ENCODE measurements at regions not wholly inside any gene's neighbourhood (a gene's known extent, or its start where the extent isn't known, plus 50 kb on each side); places are given as distances from the start of the nearest gene placed in this dataset.

GRCh38 chr3:127091376-127091775 lies 101.6 kb upstream of the PRR23E start:
- no peaks in the 10 kb centered on the region; the same call in 1 of the 2 replicates for H3K9me3 ChIP-seq (ENCODE audit: control insufficient read depth, insufficient read depth, low read length)
- no peak overlapping the region for H3K4me3 ChIP-seq (ENCODE audit: low read depth, low read length)
- no peaks in the 10 kb centered on the region for H3K27me3 ChIP-seq (ENCODE audit: control insufficient read depth, insufficient read depth, low read length)
- no peak overlapping the region for H3K27ac ChIP-seq (ENCODE audit: low read depth, low read length)
- H3K4me1 ChIP-seq (ENCODE audit: control insufficient read depth, insufficient read depth, low read length) = no peaks in the 10 kb centered on the region
- no peaks in the 10 kb centered on the region for H3K36me3 ChIP-seq (ENCODE audit: control insufficient read depth, insufficient read depth, low read length)
- H3K9ac ChIP-seq (ENCODE audit: low read depth, low read length) = no peak overlapping the region

- no peak overlapping the region for H3K9ac ChIP-seq (ENCODE audit: low read depth, low read length)
- no peaks in the 10 kb centered on the region for H3K27me3 ChIP-seq (ENCODE audit: control insufficient read depth, insufficient read depth, low read length)
- no peak overlapping the region for H3K27ac ChIP-seq (ENCODE audit: low read depth, low read length)
- no peaks in the 10 kb centered on the region; the same call in 1 of the 2 replicates for H3K9me3 ChIP-seq (ENCODE audit: control insufficient read depth, insufficient read depth, low read length)
- no peaks in the 10 kb centered on the region for H3K4me1 ChIP-seq (ENCODE audit: control insufficient read depth, insufficient read depth, low read length)
- H3K36me3 ChIP-seq (ENCODE audit: control insufficient read depth, insufficient read depth, low read length) = no peaks in the 10 kb centered on the region
- H3K4me3 ChIP-seq (ENCODE audit: low read depth, low read length) = no peak overlapping the region
These were observed 100.6 kb upstream of the PRR23E start for GRCh38 chr3:127092368-127092767.

GRCh38 chr3:127092776-127093175 lies 100.2 kb upstream of the PRR23E start:
- no peaks in the 10 kb centered on the region for H3K4me1 ChIP-seq (ENCODE audit: control insufficient read depth, insufficient read depth, low read length)
- H3K27ac ChIP-seq (ENCODE audit: low read depth, low read length) = no peak overlapping the region
- no peaks in the 10 kb centered on the region for H3K36me3 ChIP-seq (ENCODE audit: control insufficient read depth, insufficient read depth, low read length)
- H3K9ac ChIP-seq (ENCODE audit: low read depth, low read length) = no peak overlapping the region
- H3K4me3 ChIP-seq (ENCODE audit: low read depth, low read length) = no peak overlapping the region
- no peaks in the 10 kb centered on the region for H3K27me3 ChIP-seq (ENCODE audit: control insufficient read depth, insufficient read depth, low read length)
- H3K9me3 ChIP-seq (ENCODE audit: control insufficient read depth, insufficient read depth, low read length) = no peaks in the 10 kb centered on the region; the same call in 1 of the 2 replicates

GRCh38 chr3:127093312-127093711 lies 99.6 kb upstream of the PRR23E start:
- no peaks in the 10 kb centered on the region for H3K4me1 ChIP-seq (ENCODE audit: control insufficient read depth, insufficient read depth, low read length)
- H3K36me3 ChIP-seq (ENCODE audit: control insufficient read depth, insufficient read depth, low read length) = no peaks in the 10 kb centered on the region
- no peak overlapping the region for H3K27ac ChIP-seq (ENCODE audit: low read depth, low read length)
- no peak overlapping the region for H3K9ac ChIP-seq (ENCODE audit: low read depth, low read length)
- H3K9me3 ChIP-seq (ENCODE audit: control insufficient read depth, insufficient read depth, low read length) = no peaks in the 10 kb centered on the region; the same call in 1 of the 2 replicates
- H3K27me3 ChIP-seq (ENCODE audit: control insufficient read depth, insufficient read depth, low read length) = no peaks in the 10 kb centered on the region
- no peak overlapping the region for H3K4me3 ChIP-seq (ENCODE audit: low read depth, low read length)

GRCh38 chr3:127095774-127096173 lies 97.2 kb upstream of the PRR23E start:
- H3K27ac ChIP-seq (ENCODE audit: low read depth, low read length) = no peak overlapping the region
- H3K4me1 ChIP-seq (ENCODE audit: control insufficient read depth, insufficient read depth, low read length) = no peaks in the 10 kb centered on the region
- no peaks in the 10 kb centered on the region for H3K27me3 ChIP-seq (ENCODE audit: control insufficient read depth, insufficient read depth, low read length)
- no peak overlapping the region for H3K9ac ChIP-seq (ENCODE audit: low read depth, low read length)
- H3K9me3 ChIP-seq (ENCODE audit: control insufficient read depth, insufficient read depth, low read length) = no peaks in the 10 kb centered on the region; the same call in 1 of the 2 replicates
- no peak overlapping the region for H3K4me3 ChIP-seq (ENCODE audit: low read depth, low read length)
- no peaks in the 10 kb centered on the region for H3K36me3 ChIP-seq (ENCODE audit: control insufficient read depth, insufficient read depth, low read length)

- Histone ChIP-seq H3K9ac (ENCODE audit: low read depth, low read length) (no peak overlapping the region), H3K27me3 (ENCODE audit: control insufficient read depth, insufficient read depth, low read length) (no peaks in the 10 kb centered on the region), H3K27ac (ENCODE audit: low read depth, low read length) (no peak overlapping the region), H3K9me3 (ENCODE audit: control insufficient read depth, insufficient read depth, low read length) (no peaks in the 10 kb centered on the region; the same call in 1 of the 2 replicates), H3K4me3 (ENCODE audit: low read depth, low read length) (no peak overlapping the region), H3K4me1 (ENCODE audit: control insufficient read depth, insufficient read depth, low read length) (no peaks in the 10 kb centered on the region), H3K36me3 (ENCODE audit: control insufficient read depth, insufficient read depth, low read length) (no peaks in the 10 kb centered on the region)
These were observed 96.5 kb upstream of the PRR23E start for GRCh38 chr3:127096256-127097071.

- no peak overlapping the region for H3K9ac ChIP-seq (ENCODE audit: low read depth, low read length)
- no peaks in the 10 kb centered on the region; the same call in 1 of the 2 replicates for H3K9me3 ChIP-seq (ENCODE audit: control insufficient read depth, insufficient read depth, low read length)
- no peak overlapping the region for H3K27ac ChIP-seq (ENCODE audit: low read depth, low read length)
- H3K4me1 ChIP-seq (ENCODE audit: control insufficient read depth, insufficient read depth, low read length) = no peaks in the 10 kb centered on the region
- H3K27me3 ChIP-seq (ENCODE audit: control insufficient read depth, insufficient read depth, low read length) = no peaks in the 10 kb centered on the region
- no peak overlapping the region for H3K4me3 ChIP-seq (ENCODE audit: low read depth, low read length)
- no peaks in the 10 kb centered on the region for H3K36me3 ChIP-seq (ENCODE audit: control insufficient read depth, insufficient read depth, low read length)
These were observed 95.9 kb upstream of the PRR23E start for GRCh38 chr3:127097072-127097405.

GRCh38 chr3:127097481-127097880 lies 95.5 kb upstream of the PRR23E start:
- H3K4me3 ChIP-seq (ENCODE audit: low read depth, low read length) = no peak overlapping the region
- H3K9me3 ChIP-seq (ENCODE audit: control insufficient read depth, insufficient read depth, low read length) = no peaks in the 10 kb centered on the region; the same call in 1 of the 2 replicates
- no peak overlapping the region for H3K9ac ChIP-seq (ENCODE audit: low read depth, low read length)
- H3K4me1 ChIP-seq (ENCODE audit: control insufficient read depth, insufficient read depth, low read length) = no peaks in the 10 kb centered on the region
- no peaks in the 10 kb centered on the region for H3K27me3 ChIP-seq (ENCODE audit: control insufficient read depth, insufficient read depth, low read length)
- no peak overlapping the region for H3K27ac ChIP-seq (ENCODE audit: low read depth, low read length)
- H3K36me3 ChIP-seq (ENCODE audit: control insufficient read depth, insufficient read depth, low read length) = no peaks in the 10 kb centered on the region

- no peak overlapping the region for H3K27ac ChIP-seq (ENCODE audit: low read depth, low read length)
- no peak overlapping the region for H3K4me3 ChIP-seq (ENCODE audit: low read depth, low read length)
- no peak overlapping the region for H3K9ac ChIP-seq (ENCODE audit: low read depth, low read length)
- H3K27me3 ChIP-seq (ENCODE audit: control insufficient read depth, insufficient read depth, low read length) = no peaks in the 10 kb centered on the region
- no peaks in the 10 kb centered on the region for H3K36me3 ChIP-seq (ENCODE audit: control insufficient read depth, insufficient read depth, low read length)
- H3K9me3 ChIP-seq (ENCODE audit: control insufficient read depth, insufficient read depth, low read length) = no peaks in the 10 kb centered on the region; the same call in 1 of the 2 replicates
- H3K4me1 ChIP-seq (ENCODE audit: control insufficient read depth, insufficient read depth, low read length) = no peaks in the 10 kb centered on the region
These were observed 92.9 kb upstream of the PRR23E start for GRCh38 chr3:127099982-127100381.

- no peaks in the 10 kb centered on the region for H3K27me3 ChIP-seq (ENCODE audit: control insufficient read depth, insufficient read depth, low read length)
- H3K9ac ChIP-seq (ENCODE audit: low read depth, low read length) = no peak overlapping the region
- H3K9me3 ChIP-seq (ENCODE audit: control insufficient read depth, insufficient read depth, low read length) = no peaks in the 10 kb centered on the region; the same call in 1 of the 2 replicates
- no peak overlapping the region for H3K4me3 ChIP-seq (ENCODE audit: low read depth, low read length)
- H3K27ac ChIP-seq (ENCODE audit: low read depth, low read length) = no peak overlapping the region
- H3K4me1 ChIP-seq (ENCODE audit: control insufficient read depth, insufficient read depth, low read length) = no peaks in the 10 kb centered on the region
- no peaks in the 10 kb centered on the region for H3K36me3 ChIP-seq (ENCODE audit: control insufficient read depth, insufficient read depth, low read length)
These were observed 92.2 kb upstream of the PRR23E start for GRCh38 chr3:127100459-127101410.

All from HUES48 (cell line).